ENCODE measurements at regions not wholly inside any gene's neighbourhood (a gene's known extent, or its start where the extent isn't known, plus 50 kb on each side); places are given as distances from the start of the nearest gene placed in this dataset.

DNA sequence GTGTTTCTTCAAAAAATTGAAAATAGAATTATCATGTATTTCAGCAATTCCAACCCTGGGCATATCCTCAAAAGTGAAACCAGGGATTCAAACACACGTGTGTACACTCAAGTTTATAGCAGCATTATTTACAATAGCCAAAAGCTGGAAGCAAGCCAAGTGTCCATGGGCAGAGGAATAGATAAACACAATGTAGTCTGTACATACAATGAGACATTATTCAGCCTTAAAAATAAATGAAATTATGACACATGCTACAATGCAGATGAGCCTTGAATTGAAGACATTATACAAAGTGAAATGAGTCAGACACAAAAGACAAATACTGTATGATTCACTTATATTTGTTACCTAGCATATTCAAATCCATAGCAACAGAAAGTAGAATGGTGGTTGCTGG is 853.4 kb downstream of the STIM2 start:
- TF ChIP-seq SIN3A (IDR thresholded peaks at IDR 0.05; ENCODE audit: low read depth, low read length), result no peak
- no peak for TF ChIP-seq MXI1 (IDR thresholded peaks at IDR 0.05; ENCODE audit: low read depth, low read length)
- TF ChIP-seq NFYB (IDR thresholded peaks at IDR 0.05; ENCODE audit: insufficient read depth, low read depth, low read length), result no peak
- TF ChIP-seq, protein P1, sequence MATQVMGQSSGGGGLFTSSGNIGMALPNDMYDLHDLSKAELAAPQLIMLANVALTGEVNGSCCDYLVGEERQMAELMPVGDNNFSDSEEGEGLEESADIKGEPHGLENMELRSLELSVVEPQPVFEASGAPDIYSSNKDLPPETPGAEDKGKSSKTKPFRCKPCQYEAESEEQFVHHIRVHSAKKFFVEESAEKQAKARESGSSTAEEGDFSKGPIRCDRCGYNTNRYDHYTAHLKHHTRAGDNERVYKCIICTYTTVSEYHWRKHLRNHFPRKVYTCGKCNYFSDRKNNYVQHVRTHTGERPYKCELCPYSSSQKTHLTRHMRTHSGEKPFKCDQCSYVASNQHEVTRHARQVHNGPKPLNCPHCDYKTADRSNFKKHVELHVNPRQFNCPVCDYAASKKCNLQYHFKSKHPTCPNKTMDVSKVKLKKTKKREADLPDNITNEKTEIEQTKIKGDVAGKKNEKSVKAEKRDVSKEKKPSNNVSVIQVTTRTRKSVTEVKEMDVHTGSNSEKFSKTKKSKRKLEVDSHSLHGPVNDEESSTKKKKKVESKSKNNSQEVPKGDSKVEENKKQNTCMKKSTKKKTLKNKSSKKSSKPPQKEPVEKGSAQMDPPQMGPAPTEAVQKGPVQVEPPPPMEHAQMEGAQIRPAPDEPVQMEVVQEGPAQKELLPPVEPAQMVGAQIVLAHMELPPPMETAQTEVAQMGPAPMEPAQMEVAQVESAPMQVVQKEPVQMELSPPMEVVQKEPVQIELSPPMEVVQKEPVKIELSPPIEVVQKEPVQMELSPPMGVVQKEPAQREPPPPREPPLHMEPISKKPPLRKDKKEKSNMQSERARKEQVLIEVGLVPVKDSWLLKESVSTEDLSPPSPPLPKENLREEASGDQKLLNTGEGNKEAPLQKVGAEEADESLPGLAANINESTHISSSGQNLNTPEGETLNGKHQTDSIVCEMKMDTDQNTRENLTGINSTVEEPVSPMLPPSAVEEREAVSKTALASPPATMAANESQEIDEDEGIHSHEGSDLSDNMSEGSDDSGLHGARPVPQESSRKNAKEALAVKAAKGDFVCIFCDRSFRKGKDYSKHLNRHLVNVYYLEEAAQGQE (IDR thresholded peaks at IDR 0.05; ENCODE audit: low read depth, low read length), result no peak
- TF ChIP-seq ZNF207 (IDR thresholded peaks at IDR 0.05; ENCODE audit: borderline replicate concordance), result no peak
- TF ChIP-seq BACH1 (IDR thresholded peaks at IDR 0.05; ENCODE audit: borderline replicate concordance), result no peak
- TF ChIP-seq POLR2AphosphoS5 (IDR thresholded peaks at IDR 0.05; ENCODE audit: low read length), result no peak
- no peak for TF ChIP-seq NRF1 (conservative IDR thresholded peaks at IDR 0.05; ENCODE audit: low read depth, low read length)
- TF ChIP-seq, protein P2, sequence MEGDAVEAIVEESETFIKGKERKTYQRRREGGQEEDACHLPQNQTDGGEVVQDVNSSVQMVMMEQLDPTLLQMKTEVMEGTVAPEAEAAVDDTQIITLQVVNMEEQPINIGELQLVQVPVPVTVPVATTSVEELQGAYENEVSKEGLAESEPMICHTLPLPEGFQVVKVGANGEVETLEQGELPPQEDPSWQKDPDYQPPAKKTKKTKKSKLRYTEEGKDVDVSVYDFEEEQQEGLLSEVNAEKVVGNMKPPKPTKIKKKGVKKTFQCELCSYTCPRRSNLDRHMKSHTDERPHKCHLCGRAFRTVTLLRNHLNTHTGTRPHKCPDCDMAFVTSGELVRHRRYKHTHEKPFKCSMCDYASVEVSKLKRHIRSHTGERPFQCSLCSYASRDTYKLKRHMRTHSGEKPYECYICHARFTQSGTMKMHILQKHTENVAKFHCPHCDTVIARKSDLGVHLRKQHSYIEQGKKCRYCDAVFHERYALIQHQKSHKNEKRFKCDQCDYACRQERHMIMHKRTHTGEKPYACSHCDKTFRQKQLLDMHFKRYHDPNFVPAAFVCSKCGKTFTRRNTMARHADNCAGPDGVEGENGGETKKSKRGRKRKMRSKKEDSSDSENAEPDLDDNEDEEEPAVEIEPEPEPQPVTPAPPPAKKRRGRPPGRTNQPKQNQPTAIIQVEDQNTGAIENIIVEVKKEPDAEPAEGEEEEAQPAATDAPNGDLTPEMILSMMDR (IDR thresholded peaks at IDR 0.05 in 2 of 3, conservative IDR thresholded peaks at IDR 0.05 in 1 of 3; ENCODE audit: control insufficient read depth in 2 of 3, extremely low read depth in 1 of 3, insufficient read depth in 1 of 3, low read depth in 3 of 3, low read length in 3 of 3), result no peak
- no peak for TF ChIP-seq CHD4 (IDR thresholded peaks at IDR 0.05)
- TF ChIP-seq JUND (IDR thresholded peaks at IDR 0.05; ENCODE audit: low read depth, low read length), result no peak
- no peak for TF ChIP-seq ETV6 (conservative IDR thresholded peaks at IDR 0.05 in 1 of 2, IDR thresholded peaks at IDR 0.05 in 1 of 2; ENCODE audit: borderline replicate concordance in 1 of 2, low read depth in 1 of 2)
- no peak for TF ChIP-seq SREBF2 (IDR thresholded peaks at IDR 0.05; ENCODE audit: low read length)
- no peak for TF ChIP-seq EZH2 (IDR thresholded peaks at IDR 0.05; ENCODE audit: borderline replicate concordance, control insufficient read depth, low read depth, low read length)

Data from GM12878 (cell line).